ENCODE measurements at regions not wholly inside any gene's neighbourhood (a gene's known extent, or its start where the extent isn't known, plus 50 kb on each side); places are given as distances from the start of the nearest gene placed in this dataset.

DNA sequence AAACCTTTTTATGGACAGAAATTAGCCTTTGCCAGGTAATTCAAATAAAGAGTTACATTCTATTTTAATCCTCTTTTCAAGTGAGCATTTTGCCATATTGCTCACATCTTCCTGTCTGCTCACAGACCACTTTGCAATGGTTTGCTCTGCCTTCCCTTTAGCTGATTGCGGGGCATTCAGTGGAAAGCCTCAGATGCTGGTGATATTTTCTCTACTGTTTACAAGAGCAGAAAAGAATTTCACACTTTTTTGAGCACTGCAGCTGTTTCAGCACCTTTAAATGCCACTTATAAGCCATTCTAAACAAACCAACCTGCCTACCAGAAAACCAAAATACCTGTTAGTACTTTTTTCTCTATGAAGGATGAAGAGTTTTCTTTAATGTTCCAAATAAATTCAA, 195.7 kb upstream of the LRIG3 start:
- H4K20me1 ChIP-seq (ENCODE audit: control insufficient read depth, insufficient read depth), result no peaks in the 10 kb centered on the region
- no peak overlapping the region for H3K9ac ChIP-seq (ENCODE audit: control insufficient read depth, insufficient read depth, low read length)
- no peak overlapping the region for H2AFZ ChIP-seq (ENCODE audit: control insufficient read depth, low read depth, low read length)
- no peak overlapping the region for H3K4me2 ChIP-seq (ENCODE audit: control insufficient read depth, insufficient read depth)
- no peak for TF ChIP-seq HCFC1 (IDR thresholded peaks at IDR 0.05; ENCODE audit: low read length)
- no peak for TF ChIP-seq BACH1 (IDR thresholded peaks at IDR 0.05; ENCODE audit: borderline replicate concordance)
- no peak for TF ChIP-seq BCLAF1 (IDR thresholded peaks at IDR 0.05)
- no peak for TF ChIP-seq HDAC2 (IDR thresholded peaks at IDR 0.05)
- TF ChIP-seq ZNF592 (IDR thresholded peaks at IDR 0.05), result no peak
- TF ChIP-seq TCF3 (IDR thresholded peaks at IDR 0.05; ENCODE audit: borderline replicate concordance, insufficient read depth, low read depth, low read length), result no peak
- H3K4me3 ChIP-seq, result no peak overlapping the region
- ChIA-PET POLR2A (no interaction called here), CTCF (interaction anchor here (0.9 to 2.9 kb wide), 4 partner anchors 35 to 769 kb away, joined by 3 to 8 read pairs (median 4); no protein-coding TSS in a partner anchor), SMC1A (ENCODE audit: uncharacterized antibody, unreplicated experiment) (interaction anchor here (1.1 to 1.2 kb wide), 4 partner anchors 9 to 576 kb away, joined by 3 to 4 read pairs (median 3); no protein-coding TSS in a partner anchor), RAD21 (ENCODE audit: unreplicated experiment) (interaction anchor here (1.3 kb wide), 1 partner anchor 34 kb away, joined by 3 read pairs; no protein-coding TSS in a partner anchor)
- H3K27ac ChIP-seq (ENCODE audit: control insufficient read depth, insufficient read depth), result no peak overlapping the region
- H3K79me2 ChIP-seq (ENCODE audit: control insufficient read depth, insufficient read depth, low read length), result no peaks in the 10 kb centered on the region
- no peaks in the 10 kb centered on the region for H3K27me3 ChIP-seq (replicated peaks in 1 of 2; ENCODE audit: control insufficient read depth in 2 of 2, insufficient read depth in 2 of 2, low read length in 1 of 2)
- no peak for ATAC-seq
- no peaks in the 10 kb centered on the region for H3K9me3 ChIP-seq (replicated peaks; ENCODE audit: control insufficient read depth, insufficient read depth, low read length)
- DNase-seq (ENCODE audit: low read depth, low spot score), result no peak
- no peak for FAIRE-seq
- in situ Hi-C loops (cut with MboI), result no loop called here
- WGBS (ENCODE audit: insufficient coverage, insufficient replicate concordance, low lambda C conversion rate, missing lambda C conversion rate), result 0% methylated on average over 1 of the region's 1 CpG
- intact Hi-C loops (cut with micrococcal nuclease; ENCODE audit: unreplicated experiment), result no loop called here
- H3K4me1 ChIP-seq (ENCODE audit: control insufficient read depth, insufficient read depth, low read length), result no peaks in the 10 kb centered on the region
- BruUV-seq (replicated peaks), result no TSS peak
- H3K36me3 ChIP-seq (ENCODE audit: control insufficient read depth in 2 of 2, insufficient read depth in 2 of 2, low read length in 1 of 2), result no peaks in the 10 kb centered on the region

Data from GM12878 (cell line).